Upper lobe of left lung (tissue), 6 donors: ENCODE measurements at regions not wholly inside any gene's neighbourhood (a gene's known extent, or its start where the extent isn't known, plus 50 kb on each side); places are given as distances from the start of the nearest gene placed in this dataset.

Experiments used
- ATAC-seq, 2 donors: fragments of 200-7000 bp; cut with Tn5 transposase; one replicate each; pipeline ENCODE4 v1.9.1; 2022; ENCODE audit warnings: mild to moderate bottlenecking in 2 of 2, moderate library complexity in 2 of 2; ENCODE audit not compliant: low FRiP score in 2 of 2
- DNase-seq, 2 donors: peaks; one replicate each; pipeline ENCODE4 v3.0.0-alpha.2; 2019 to 2020
- H3K27ac ChIP-seq, 4 donors: fragments of 200-600 bp; sonication (generic); one replicate each; pipeline ENCODE4 v1.5.1; 2016 to 2019
- H3K27me3 ChIP-seq, 4 donors: fragments of 200-600 bp; sonication (generic); one replicate each; pipeline ENCODE4 v1.5.1; 2017 to 2019
- H3K36me3 ChIP-seq, 4 donors: fragments of 200-600 bp; sonication (generic); one replicate each; pipeline ENCODE4 v1.5.1; 2016 to 2019
- H3K4me1 ChIP-seq, 4 donors: fragments of 200-600 bp; sonication (generic); one replicate each; pipeline ENCODE4 v1.5.1; 2018 to 2019
- H3K4me3 ChIP-seq, 4 donors: fragments of 200-600 bp; sonication (generic); one replicate each; pipeline ENCODE4 v1.5.1; 2017 to 2019; ENCODE audit warnings: mild to moderate bottlenecking in 2 of 4, moderate library complexity in 1 of 4
- H3K9me3 ChIP-seq, 4 donors: fragments of 200-600 bp; sonication (generic); one replicate each; pipeline ENCODE4 v1.5.1; 2018 to 2019
- EP300 ChIP-seq, 4 donors: sonication (generic); formaldehyde crosslinking; IDR thresholded peaks; one replicate each; pipeline ENCODE4 v1.5.1; 2017; ENCODE audit warnings: antibody characterized with exemption in 4 of 4, control low read depth in 2 of 4
- POLR2A ChIP-seq, 4 donors: fragments of 450-650 bp; IDR thresholded peaks; one replicate each; pipeline ENCODE4 v1.5.1; 2016 to 2017; ENCODE audit warnings: antibody characterized with exemption in 4 of 4, mild to moderate bottlenecking in 2 of 4
- POLR2AphosphoS5 ChIP-seq, 2 donors: sonication (generic); formaldehyde crosslinking; IDR thresholded peaks; one replicate each; pipeline ENCODE4 v1.5.1; 2017; ENCODE audit warnings: antibody characterized with exemption in 2 of 2
- WGBS, 2 donors: methylation state at CpG; one replicate each; pipeline ENCODE4 v1.1.5; 2017 to 2018; 5-methylcytosine and 5-hydroxymethylcytosine counted together
- TF ChIP-seq, protein P1 (sequence below), 6 experiments: fragments of 450-650 bp in 4 of 6; fragments of 200-600 bp in 2 of 6; sonication (generic) in 2 of 6; IDR thresholded peaks; one replicate each; pipeline ENCODE4 v1.5.1; 2016 to 2019; ENCODE audit warnings: antibody characterized with exemption in 6 of 6
- donor health status: DM: no; HTN: no; CAD: no; lungs with moderate emphysema.
- donor health status: DM: no; HTN: yes; CAD: no; lungs with severe emphysema.

- H3K4me1 ChIP-seq: no peaks in the 10 kb centered on the region
- DNase-seq: no peak
- H3K9me3 ChIP-seq: no peaks in the 10 kb centered on the region
- TF ChIP-seq, protein P1, sequence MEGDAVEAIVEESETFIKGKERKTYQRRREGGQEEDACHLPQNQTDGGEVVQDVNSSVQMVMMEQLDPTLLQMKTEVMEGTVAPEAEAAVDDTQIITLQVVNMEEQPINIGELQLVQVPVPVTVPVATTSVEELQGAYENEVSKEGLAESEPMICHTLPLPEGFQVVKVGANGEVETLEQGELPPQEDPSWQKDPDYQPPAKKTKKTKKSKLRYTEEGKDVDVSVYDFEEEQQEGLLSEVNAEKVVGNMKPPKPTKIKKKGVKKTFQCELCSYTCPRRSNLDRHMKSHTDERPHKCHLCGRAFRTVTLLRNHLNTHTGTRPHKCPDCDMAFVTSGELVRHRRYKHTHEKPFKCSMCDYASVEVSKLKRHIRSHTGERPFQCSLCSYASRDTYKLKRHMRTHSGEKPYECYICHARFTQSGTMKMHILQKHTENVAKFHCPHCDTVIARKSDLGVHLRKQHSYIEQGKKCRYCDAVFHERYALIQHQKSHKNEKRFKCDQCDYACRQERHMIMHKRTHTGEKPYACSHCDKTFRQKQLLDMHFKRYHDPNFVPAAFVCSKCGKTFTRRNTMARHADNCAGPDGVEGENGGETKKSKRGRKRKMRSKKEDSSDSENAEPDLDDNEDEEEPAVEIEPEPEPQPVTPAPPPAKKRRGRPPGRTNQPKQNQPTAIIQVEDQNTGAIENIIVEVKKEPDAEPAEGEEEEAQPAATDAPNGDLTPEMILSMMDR (IDR thresholded peaks at IDR 0.05): no peak
- TF ChIP-seq POLR2A (IDR thresholded peaks at IDR 0.05) (no peak), POLR2AphosphoS5 (IDR thresholded peaks at IDR 0.05) (no peak), EP300 (IDR thresholded peaks at IDR 0.05) (no peak)
- 49 to 52% methylated on average over 4 of the region's 4 CpGs for WGBS, 2 donors
- no peak for ATAC-seq
- H3K36me3 ChIP-seq: no peaks in the 10 kb centered on the region
- H3K27ac ChIP-seq: no peak overlapping the region
- no peaks in the 10 kb centered on the region for H3K27me3 ChIP-seq
- H3K4me3 ChIP-seq: no peak overlapping the region
Measured at GRCh38 chr10:2619472-2619871, 447.9 kb upstream of the PFKP start.

GRCh38 chr10:2618690-2619089, 448.7 kb upstream of the PFKP start:
- TF ChIP-seq EP300 (IDR thresholded peaks at IDR 0.05): no peak
- TF ChIP-seq POLR2A (IDR thresholded peaks at IDR 0.05): no peak
- TF ChIP-seq, protein P1 (IDR thresholded peaks at IDR 0.05): no peak
- TF ChIP-seq POLR2AphosphoS5 (IDR thresholded peaks at IDR 0.05): no peak
- no peaks in the 10 kb centered on the region for H3K36me3 ChIP-seq
- no peak for DNase-seq
- H3K27me3 ChIP-seq: no peaks in the 10 kb centered on the region
- no peak overlapping the region for H3K4me3 ChIP-seq
- H3K27ac ChIP-seq: no peak overlapping the region
- no peaks in the 10 kb centered on the region for H3K9me3 ChIP-seq
- H3K4me1 ChIP-seq: no peaks in the 10 kb centered on the region
- 65 to 76% methylated on average over 5 of the region's 5 CpGs for WGBS, 2 donors
- no peak for ATAC-seq

GRCh38 chr10:2616215-2616614, 451.1 kb upstream of the PFKP start:
- Histone ChIP-seq H3K27ac (no peak overlapping the region), H3K4me3 (no peak overlapping the region), H3K9me3 (no peaks in the 10 kb centered on the region), H3K4me1 (no peaks in the 10 kb centered on the region), H3K27me3 (no peaks in the 10 kb centered on the region), H3K36me3 (no peaks in the 10 kb centered on the region)
- TF ChIP-seq POLR2AphosphoS5 (IDR thresholded peaks at IDR 0.05) (no peak), EP300 (IDR thresholded peaks at IDR 0.05) (no peak), POLR2A (IDR thresholded peaks at IDR 0.05) (no peak)
- TF ChIP-seq, protein P1 (IDR thresholded peaks at IDR 0.05): no peak
- DNase-seq: no peak
- no peak for ATAC-seq
- WGBS, 2 donors: 69 to 84% methylated on average over 3 of the region's 3 CpGs

GRCh38 chr10:2611603-2612002, 455.7 kb upstream of the PFKP start:
- WGBS, 2 donors: 74 to 81% methylated on average over 4 of the region's 4 CpGs
- no peaks in the 10 kb centered on the region for H3K27me3 ChIP-seq
- TF ChIP-seq POLR2A (IDR thresholded peaks at IDR 0.05): no peak
- TF ChIP-seq EP300 (IDR thresholded peaks at IDR 0.05): no peak
- TF ChIP-seq POLR2AphosphoS5 (IDR thresholded peaks at IDR 0.05): no peak
- TF ChIP-seq, protein P1 (IDR thresholded peaks at IDR 0.05): no peak

DNA sequence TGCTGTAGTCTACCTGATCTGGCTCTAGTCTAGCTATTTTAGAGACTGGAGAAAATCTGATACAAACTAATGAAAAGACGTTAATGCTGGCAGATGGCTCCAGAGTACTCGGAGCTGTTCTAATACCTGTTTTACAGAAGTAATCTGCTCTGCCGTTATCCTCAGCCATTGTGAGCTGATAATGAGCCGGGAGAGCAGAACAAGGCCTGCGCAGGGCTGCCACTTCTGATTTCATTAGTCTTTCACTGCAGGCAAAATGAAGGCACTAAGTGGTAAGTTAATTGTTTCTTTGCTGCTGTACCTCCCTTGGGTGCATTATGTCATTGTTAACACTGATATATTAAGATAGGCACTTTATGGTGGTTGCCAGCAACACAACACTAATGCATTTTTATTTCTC, 456.4 kb upstream of the PFKP start:
- Histone ChIP-seq H3K4me3 (no peak overlapping the region), H3K9me3 (no peaks in the 10 kb centered on the region), H3K4me1 (no peaks in the 10 kb centered on the region), H3K36me3 (no peaks in the 10 kb centered on the region), H3K27ac (no peak overlapping the region), H3K27me3 (no peaks in the 10 kb centered on the region)
- 71 to 77% methylated on average over 5 of the region's 5 CpGs for WGBS, 2 donors
- no peak for ATAC-seq
- TF ChIP-seq POLR2AphosphoS5 (IDR thresholded peaks at IDR 0.05) (no peak), EP300 (IDR thresholded peaks at IDR 0.05) (no peak), POLR2A (IDR thresholded peaks at IDR 0.05) (no peak)
- no peak for DNase-seq

More at GRCh38 chr10:2611603-2612002, 455.7 kb upstream of the PFKP start:
- H3K36me3 ChIP-seq: no peaks in the 10 kb centered on the region
- DNase-seq (no peak), ATAC-seq (no peak)
- H3K4me3 ChIP-seq: no peak overlapping the region
- H3K27ac ChIP-seq: no peak overlapping the region
- no peaks in the 10 kb centered on the region for H3K9me3 ChIP-seq
- no peaks in the 10 kb centered on the region for H3K4me1 ChIP-seq
